ENCODE measurements at regions not wholly inside any gene's neighbourhood (a gene's known extent, or its start where the extent isn't known, plus 50 kb on each side); places are given as distances from the start of the nearest gene placed in this dataset.

GRCh38 chr6:47133230-47134000 is 91.3 kb upstream of the ADGRF1 start:
- no peaks in the 10 kb centered on the region for H3K9me3 Mint-ChIP-seq (ENCODE audit: low read depth)
- H3K4me3 Mint-ChIP-seq (ENCODE audit: low read depth) = no peak overlapping the region
- H3K27me3 Mint-ChIP-seq = no peaks in the 10 kb centered on the region
- H3K4me1 Mint-ChIP-seq (ENCODE audit: low read depth) = peaks cover 40% of the 10 kb centered on the region
- TF ChIP-seq, protein P1, sequence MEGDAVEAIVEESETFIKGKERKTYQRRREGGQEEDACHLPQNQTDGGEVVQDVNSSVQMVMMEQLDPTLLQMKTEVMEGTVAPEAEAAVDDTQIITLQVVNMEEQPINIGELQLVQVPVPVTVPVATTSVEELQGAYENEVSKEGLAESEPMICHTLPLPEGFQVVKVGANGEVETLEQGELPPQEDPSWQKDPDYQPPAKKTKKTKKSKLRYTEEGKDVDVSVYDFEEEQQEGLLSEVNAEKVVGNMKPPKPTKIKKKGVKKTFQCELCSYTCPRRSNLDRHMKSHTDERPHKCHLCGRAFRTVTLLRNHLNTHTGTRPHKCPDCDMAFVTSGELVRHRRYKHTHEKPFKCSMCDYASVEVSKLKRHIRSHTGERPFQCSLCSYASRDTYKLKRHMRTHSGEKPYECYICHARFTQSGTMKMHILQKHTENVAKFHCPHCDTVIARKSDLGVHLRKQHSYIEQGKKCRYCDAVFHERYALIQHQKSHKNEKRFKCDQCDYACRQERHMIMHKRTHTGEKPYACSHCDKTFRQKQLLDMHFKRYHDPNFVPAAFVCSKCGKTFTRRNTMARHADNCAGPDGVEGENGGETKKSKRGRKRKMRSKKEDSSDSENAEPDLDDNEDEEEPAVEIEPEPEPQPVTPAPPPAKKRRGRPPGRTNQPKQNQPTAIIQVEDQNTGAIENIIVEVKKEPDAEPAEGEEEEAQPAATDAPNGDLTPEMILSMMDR (IDR thresholded peaks at IDR 0.05; ENCODE audit: unreplicated experiment) = no peak
- DNase-seq (ENCODE audit: low spot score, unreplicated experiment) = no peak
- peak overlapping the region; percentile 43 for H3K27ac Mint-ChIP-seq
- no peaks in the 10 kb centered on the region for H3K36me3 Mint-ChIP-seq (ENCODE audit: insufficient read depth)

- H3K36me3 Mint-ChIP-seq (ENCODE audit: insufficient read depth) = no peaks in the 10 kb centered on the region
- no peak overlapping the region for H3K4me3 Mint-ChIP-seq (ENCODE audit: low read depth)
- H3K27ac Mint-ChIP-seq = peak overlapping the region; percentile 43
- TF ChIP-seq, protein P1 (IDR thresholded peaks at IDR 0.05; ENCODE audit: unreplicated experiment) = no peak
- peaks cover 41% of the 10 kb centered on the region for H3K4me1 Mint-ChIP-seq (ENCODE audit: low read depth)
- no peak for DNase-seq (ENCODE audit: low spot score, unreplicated experiment)
- H3K9me3 Mint-ChIP-seq (ENCODE audit: low read depth) = no peaks in the 10 kb centered on the region
- H3K27me3 Mint-ChIP-seq = no peaks in the 10 kb centered on the region
Observed at GRCh38 chr6:47132724-47133123, 90.6 kb upstream of the ADGRF1 start.

- Mint-ChIP-seq H3K9me3 (ENCODE audit: low read depth) (no peaks in the 10 kb centered on the region), H3K36me3 (ENCODE audit: insufficient read depth) (no peaks in the 10 kb centered on the region), H3K27me3 (no peaks in the 10 kb centered on the region), H3K4me3 (ENCODE audit: low read depth) (no peak overlapping the region), H3K27ac (peak overlapping the region; percentile 1), H3K4me1 (ENCODE audit: low read depth) (peaks cover 46% of the 10 kb centered on the region)
- TF ChIP-seq, protein P1 (IDR thresholded peaks at IDR 0.05; ENCODE audit: unreplicated experiment) = no peak
- no peak for DNase-seq (ENCODE audit: low spot score, unreplicated experiment)
Observed at GRCh38 chr6:47131773-47132172, 89.6 kb upstream of the ADGRF1 start.

- peaks cover 43% of the 10 kb centered on the region for H3K4me1 Mint-ChIP-seq (ENCODE audit: low read depth)
- no peaks in the 10 kb centered on the region for H3K27me3 Mint-ChIP-seq
- no peak overlapping the region for H3K4me3 Mint-ChIP-seq (ENCODE audit: low read depth)
- TF ChIP-seq, protein P1 (IDR thresholded peaks at IDR 0.05; ENCODE audit: unreplicated experiment) = no peak
- H3K9me3 Mint-ChIP-seq (ENCODE audit: low read depth) = no peaks in the 10 kb centered on the region
- no peak for DNase-seq (ENCODE audit: low spot score, unreplicated experiment)
- H3K36me3 Mint-ChIP-seq (ENCODE audit: insufficient read depth) = no peaks in the 10 kb centered on the region
- no peak overlapping the region for H3K27ac Mint-ChIP-seq
Observed at GRCh38 chr6:47130086-47130485, 88.0 kb upstream of the ADGRF1 start.

- H3K4me1 Mint-ChIP-seq (ENCODE audit: low read depth) = peaks cover 35% of the 10 kb centered on the region
- H3K27ac Mint-ChIP-seq = no peak overlapping the region
- no peaks in the 10 kb centered on the region for H3K27me3 Mint-ChIP-seq
- no peak overlapping the region for H3K4me3 Mint-ChIP-seq (ENCODE audit: low read depth)
- no peak for DNase-seq (ENCODE audit: low spot score, unreplicated experiment)
- H3K36me3 Mint-ChIP-seq (ENCODE audit: insufficient read depth) = no peaks in the 10 kb centered on the region
- no peaks in the 10 kb centered on the region for H3K9me3 Mint-ChIP-seq (ENCODE audit: low read depth)
- TF ChIP-seq, protein P1 (IDR thresholded peaks at IDR 0.05; ENCODE audit: unreplicated experiment) = no peak
Observed at GRCh38 chr6:47129129-47129528, 87.0 kb upstream of the ADGRF1 start.

Data from progenitor cell of endocrine pancreas (in vitro differentiated cells).